ENCODE measurements at regions not wholly inside any gene's neighbourhood (a gene's known extent, or its start where the extent isn't known, plus 50 kb on each side); places are given as distances from the start of the nearest gene placed in this dataset.
"Not testable (repeated sequence)": the region's sequence is repeated elsewhere in the genome, so short reads cannot be mapped to it uniquely, and the experiment has no call there.

- H3K9me3 Mint-ChIP-seq, result peaks cover 15% of the 10 kb centered on the region
Measured at GRCh38 chr3:90197383-90197782, 1090.0 kb downstream of the EPHA3 start.

DNA sequence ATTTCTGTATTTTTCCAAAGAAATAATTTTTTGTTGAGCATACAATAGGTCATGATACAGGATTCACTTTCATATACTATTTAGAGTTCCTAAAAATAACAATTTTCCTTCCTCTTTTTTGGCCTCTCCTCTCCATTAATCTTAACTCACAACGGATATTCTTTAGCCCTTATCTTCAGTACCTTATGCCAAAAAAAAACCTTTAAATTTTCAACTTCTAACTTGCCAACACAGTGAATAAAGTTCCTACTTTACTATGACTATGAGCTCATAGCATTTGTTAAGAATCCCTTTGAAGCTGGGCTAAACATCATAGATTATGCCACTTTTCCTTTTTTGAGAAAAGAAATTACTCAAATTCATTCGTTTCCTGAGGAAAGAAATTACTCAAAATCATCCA lies 1095.5 kb downstream of the EPHA3 start:
- not testable (repeated sequence) for DNase-seq; H3K4me1 Mint-ChIP-seq (ENCODE audit: low read depth); ATAC-seq; H3K27me3 Mint-ChIP-seq (ENCODE audit: low read depth); H3K4me3 Mint-ChIP-seq; H3K36me3 Mint-ChIP-seq (ENCODE audit: insufficient read depth)
- peaks cover 20% of the 10 kb centered on the region for H3K9me3 Mint-ChIP-seq

More at GRCh38 chr3:90197383-90197782, 1090.0 kb downstream of the EPHA3 start:
- H3K27me3 Mint-ChIP-seq (ENCODE audit: low read depth); ATAC-seq; H3K4me3 Mint-ChIP-seq; H3K4me1 Mint-ChIP-seq (ENCODE audit: low read depth); DNase-seq; H3K36me3 Mint-ChIP-seq (ENCODE audit: insufficient read depth): not testable (repeated sequence)

- not testable (repeated sequence) for H3K4me3 Mint-ChIP-seq; H3K4me1 Mint-ChIP-seq (ENCODE audit: low read depth); DNase-seq; H3K36me3 Mint-ChIP-seq (ENCODE audit: insufficient read depth); H3K27me3 Mint-ChIP-seq (ENCODE audit: low read depth); ATAC-seq
- H3K9me3 Mint-ChIP-seq, result peaks cover 27% of the 10 kb centered on the region
Measured at GRCh38 chr3:90206482-90206881, 1099.1 kb downstream of the EPHA3 start.

GRCh38 chr3:90207353-90208097 lies 1100.1 kb downstream of the EPHA3 start:
- H3K36me3 Mint-ChIP-seq (ENCODE audit: insufficient read depth); DNase-seq; H3K4me3 Mint-ChIP-seq; H3K27me3 Mint-ChIP-seq (ENCODE audit: low read depth); ATAC-seq; H3K4me1 Mint-ChIP-seq (ENCODE audit: low read depth): not testable (repeated sequence)
- H3K9me3 Mint-ChIP-seq, result peaks cover 34% of the 10 kb centered on the region

GRCh38 chr3:90221900-90222299 lies 1114.5 kb downstream of the EPHA3 start:
- no peak for DNase-seq
- Mint-ChIP-seq H3K36me3 (ENCODE audit: insufficient read depth) (no peaks in the 10 kb centered on the region), H3K9me3 (peaks cover 22% of the 10 kb centered on the region), H3K4me3 (no peak overlapping the region), H3K4me1 (ENCODE audit: low read depth) (no peaks in the 10 kb centered on the region), H3K27me3 (ENCODE audit: low read depth) (no peaks in the 10 kb centered on the region)
- no peak for ATAC-seq

- Mint-ChIP-seq H3K9me3 (peaks cover 23% of the 10 kb centered on the region), H3K27me3 (ENCODE audit: low read depth) (no peaks in the 10 kb centered on the region), H3K4me1 (ENCODE audit: low read depth) (no peaks in the 10 kb centered on the region), H3K4me3 (no peak overlapping the region), H3K36me3 (ENCODE audit: insufficient read depth) (no peaks in the 10 kb centered on the region)
- DNase-seq (no peak), ATAC-seq (no peak)
Measured at GRCh38 chr3:90241481-90241880, 1134.1 kb downstream of the EPHA3 start.

DNA sequence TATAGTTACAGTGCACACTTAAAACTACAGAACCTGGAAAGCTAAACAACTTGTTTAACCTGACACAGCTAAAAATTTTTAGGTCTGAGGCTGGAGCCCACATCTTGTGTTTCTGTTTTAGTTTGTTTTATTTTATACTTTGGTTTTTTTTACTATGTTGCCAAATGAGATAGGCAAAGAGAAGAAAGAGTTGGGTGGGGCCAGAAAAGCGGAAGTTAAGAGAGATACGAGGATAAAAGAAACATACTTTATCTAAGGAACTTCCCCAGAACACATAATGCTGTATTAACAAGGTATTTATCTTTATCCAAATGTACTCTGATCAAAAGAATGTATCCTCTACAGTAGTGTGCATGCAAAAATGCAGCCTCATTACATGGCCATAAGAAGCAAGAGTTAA lies 1145.7 kb downstream of the EPHA3 start:
- Mint-ChIP-seq H3K27me3 (ENCODE audit: low read depth) (no peaks in the 10 kb centered on the region), H3K4me3 (no peak overlapping the region), H3K9me3 (peaks cover 11% of the 10 kb centered on the region), H3K4me1 (ENCODE audit: low read depth) (no peaks in the 10 kb centered on the region), H3K36me3 (ENCODE audit: insufficient read depth) (no peaks in the 10 kb centered on the region)
- DNase-seq (no peak), ATAC-seq (no peak)

DNA sequence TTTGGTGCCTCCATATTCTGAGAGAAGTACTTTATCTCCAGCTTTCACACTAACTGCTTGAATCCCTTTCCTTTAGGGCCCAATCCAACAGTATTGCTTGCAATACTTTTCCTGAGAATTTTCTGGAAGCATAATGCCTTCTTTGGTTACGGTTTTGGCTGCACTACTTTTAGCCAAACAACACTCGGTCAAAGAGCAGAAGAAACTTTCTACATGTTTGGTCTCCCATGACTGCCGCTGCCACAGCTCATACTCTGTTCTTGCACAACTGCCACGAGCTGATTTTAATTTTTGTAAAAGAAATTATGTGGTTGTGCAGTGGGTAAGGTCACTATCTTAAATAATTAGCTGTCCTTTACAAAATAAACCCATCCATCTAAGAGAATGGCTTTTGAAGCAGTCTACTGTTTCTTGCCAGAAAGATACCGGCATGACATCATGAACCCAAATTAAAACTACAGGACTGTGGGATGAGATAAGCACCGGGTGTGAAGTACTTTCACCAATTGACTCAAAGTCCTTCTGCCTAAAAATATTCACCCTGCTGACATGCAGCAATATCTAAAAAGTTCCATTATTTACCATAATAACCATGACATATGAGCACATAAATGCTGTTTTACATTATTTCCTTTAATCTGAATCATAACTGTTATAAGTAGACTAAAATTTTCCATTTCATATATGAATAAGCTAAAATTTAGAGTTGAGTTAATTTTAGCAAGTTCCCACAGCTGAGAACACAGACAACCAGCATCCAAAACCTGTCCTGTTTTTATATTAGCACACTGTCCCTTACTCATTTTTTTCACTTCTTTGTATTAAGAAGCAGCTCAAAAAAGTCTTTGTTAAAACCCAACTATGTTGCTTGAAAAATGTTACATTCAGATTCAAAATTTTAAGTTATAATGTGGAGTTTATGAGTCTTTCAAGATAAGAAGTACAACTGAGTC lies 1154.3 kb downstream of the EPHA3 start:
- Mint-ChIP-seq H3K4me1 (ENCODE audit: low read depth) (no peaks in the 10 kb centered on the region), H3K9me3 (peaks cover 42% of the 10 kb centered on the region), H3K27me3 (ENCODE audit: low read depth) (no peaks in the 10 kb centered on the region), H3K4me3 (no peak overlapping the region), H3K36me3 (ENCODE audit: insufficient read depth) (no peaks in the 10 kb centered on the region)
- ATAC-seq (no peak), DNase-seq (no peak)
